Jurkat, Clone E6-1 (cell line): ENCODE measurements at regions not wholly inside any gene's neighbourhood (a gene's known extent, or its start where the extent isn't known, plus 50 kb on each side); places are given as distances from the start of the nearest gene placed in this dataset.
"Not testable (repeated sequence)": the region's sequence is repeated elsewhere in the genome, so short reads cannot be mapped to it uniquely, and the experiment has no call there.

Experiments used
- DNase-seq: peaks from one replicate; pipeline ENCODE4 v3.0.0-alpha.2; 2011; ENCODE audit warnings: low read depth, low spot score
- H3K4me3 ChIP-seq: 2 replicates; pipeline ENCODE4 v1.5.1; 2011; ENCODE audit warnings: mild to moderate bottlenecking, low read length, control low read depth, moderate library complexity

GRCh38 chr7:81498176-81498575, 271.7 kb downstream of the HGF start:
- no peak for DNase-seq

GRCh38 chr7:81492910-81493309, 276.9 kb downstream of the HGF start:
- DNase-seq, result no peak

More at GRCh38 chr7:81498176-81498575, 271.7 kb downstream of the HGF start:
- no peak overlapping the region for H3K4me3 ChIP-seq

GRCh38 chr7:81492240-81492639, 277.6 kb downstream of the HGF start:
- no peak overlapping the region for H3K4me3 ChIP-seq
- no peak for DNase-seq

More at GRCh38 chr7:81492910-81493309, 276.9 kb downstream of the HGF start:
- no peak overlapping the region for H3K4me3 ChIP-seq

GRCh38 chr7:81491573-81491972, 278.3 kb downstream of the HGF start:
- no peak for DNase-seq
- H3K4me3 ChIP-seq, result no peak overlapping the region

GRCh38 chr7:81488210-81488609, 281.6 kb downstream of the HGF start:
- DNase-seq, result no peak

GRCh38 chr7:81487516-81487915, 282.3 kb downstream of the HGF start:
- H3K4me3 ChIP-seq, result no peak overlapping the region
- DNase-seq, result no peak

More at GRCh38 chr7:81488210-81488609, 281.6 kb downstream of the HGF start:
- H3K4me3 ChIP-seq, result no peak overlapping the region

- DNase-seq, result no peak
These were observed 285.6 kb downstream of the HGF start for GRCh38 chr7:81484261-81484660.

GRCh38 chr7:81482600-81483186, 287.2 kb downstream of the HGF start:
- no peak overlapping the region for H3K4me3 ChIP-seq
- DNase-seq, result peak; percentile 35

More at GRCh38 chr7:81484261-81484660, 285.6 kb downstream of the HGF start:
- H3K4me3 ChIP-seq, result no peak overlapping the region

GRCh38 chr7:81478664-81479063, 291.2 kb downstream of the HGF start:
- DNase-seq, result no peak
- no peak overlapping the region for H3K4me3 ChIP-seq

GRCh38 chr7:81478201-81478600, 291.6 kb downstream of the HGF start:
- H3K4me3 ChIP-seq, DNase-seq: not testable (repeated sequence)

GRCh38 chr7:81473236-81473635, 296.6 kb downstream of the HGF start:
- no peak overlapping the region for H3K4me3 ChIP-seq
- no peak for DNase-seq

- DNase-seq, result no peak
These were observed 299.0 kb downstream of the HGF start for GRCh38 chr7:81470724-81471379.

GRCh38 chr7:81469869-81470723, 299.8 kb downstream of the HGF start:
- DNase-seq, result peak; percentile 24
- no peak overlapping the region for H3K4me3 ChIP-seq

More at GRCh38 chr7:81470724-81471379, 299.0 kb downstream of the HGF start:
- H3K4me3 ChIP-seq, result no peak overlapping the region

- no peak for DNase-seq
- no peak overlapping the region for H3K4me3 ChIP-seq
These were observed 300.5 kb downstream of the HGF start for GRCh38 chr7:81469153-81469868.

GRCh38 chr7:81468526-81468925, 301.3 kb downstream of the HGF start:
- DNase-seq, result no peak
- H3K4me3 ChIP-seq, result no peak overlapping the region

- DNase-seq, result no peak
- no peak overlapping the region for H3K4me3 ChIP-seq
These were observed 301.9 kb downstream of the HGF start for GRCh38 chr7:81467964-81468363.

GRCh38 chr7:81462672-81463071, 307.2 kb downstream of the HGF start:
- H3K4me3 ChIP-seq, result no peak overlapping the region
- no peak for DNase-seq

- no peak for DNase-seq
- H3K4me3 ChIP-seq, result no peak overlapping the region
These were observed 309.4 kb downstream of the HGF start for GRCh38 chr7:81460250-81461045.

- no peak for DNase-seq
- no peak overlapping the region for H3K4me3 ChIP-seq
These were observed 310.4 kb downstream of the HGF start for GRCh38 chr7:81459485-81459884.
